ENCODE measurements at regions not wholly inside any gene's neighbourhood (a gene's known extent, or its start where the extent isn't known, plus 50 kb on each side); places are given as distances from the start of the nearest gene placed in this dataset.
A peak's percentile ranks its signal among the peaks of the same experiment; 100 is the strongest.
"Not testable (repeated sequence)": the region's sequence is repeated elsewhere in the genome, so short reads cannot be mapped to it uniquely, and the experiment has no call there.

- H3K36me3 Mint-ChIP-seq (ENCODE audit: low read depth), result peaks cover 10% of the 10 kb centered on the region
- no peak for DNase-seq
- peaks cover 2% of the 10 kb centered on the region for H3K27me3 Mint-ChIP-seq
- no peak overlapping the region for H3K27ac Mint-ChIP-seq
- no peak for ATAC-seq
- H3K4me3 Mint-ChIP-seq, result no peak overlapping the region
- intact Hi-C loops (cut with DNase I, micrococcal nuclease), result no loop called here
- CTCF ChIA-PET, result no interaction called here
- H3K9me3 Mint-ChIP-seq (ENCODE audit: low read depth), result no peaks in the 10 kb centered on the region
- H3K4me1 Mint-ChIP-seq, result peaks cover 3% of the 10 kb centered on the region
- POLR2A ChIA-PET, result no interaction called here
These were observed 100.0 kb upstream of the EDEM3 start for GRCh38 chr1:184854496-184855140.

GRCh38 chr1:184854036-184854435 lies 99.4 kb upstream of the EDEM3 start:
- ATAC-seq, result no peak
- CTCF ChIA-PET, result interaction anchor here (1.1 kb wide), 1 partner anchor 9 kb away, joined by 5 read pairs; no protein-coding TSS in a partner anchor
- H3K27me3 Mint-ChIP-seq, result peaks cover 2% of the 10 kb centered on the region

GRCh38 chr1:184851822-184852746 lies 97.4 kb upstream of the EDEM3 start:
- CTCF ChIA-PET, result no interaction called here
- peaks cover 2% of the 10 kb centered on the region for H3K27me3 Mint-ChIP-seq
- intact Hi-C loops (cut with DNase I, micrococcal nuclease), result no loop called here
- H3K27ac Mint-ChIP-seq, result no peak overlapping the region
- no peak for ATAC-seq
- peaks cover 3% of the 10 kb centered on the region for H3K4me1 Mint-ChIP-seq
- POLR2A ChIA-PET, result no interaction called here
- no peak overlapping the region for H3K4me3 Mint-ChIP-seq
- no peaks in the 10 kb centered on the region for H3K9me3 Mint-ChIP-seq (ENCODE audit: low read depth)
- no peak for DNase-seq
- H3K36me3 Mint-ChIP-seq (ENCODE audit: low read depth), result peaks cover 10% of the 10 kb centered on the region

More at GRCh38 chr1:184854036-184854435, 99.4 kb upstream of the EDEM3 start:
- Mint-ChIP-seq H3K9me3 (ENCODE audit: low read depth) (no peaks in the 10 kb centered on the region), H3K27ac (no peak overlapping the region), H3K4me1 (peaks cover 3% of the 10 kb centered on the region), H3K36me3 (ENCODE audit: low read depth) (peaks cover 10% of the 10 kb centered on the region), H3K4me3 (no peak overlapping the region)
- POLR2A ChIA-PET, result no interaction called here
- intact Hi-C loops (cut with DNase I, micrococcal nuclease), result no loop called here
- no peak for DNase-seq

GRCh38 chr1:184843732-184844495 lies 89.3 kb upstream of the EDEM3 start:
- no peak overlapping the region for H3K4me3 Mint-ChIP-seq
- H3K27ac Mint-ChIP-seq, result no peak overlapping the region
- no peaks in the 10 kb centered on the region for H3K27me3 Mint-ChIP-seq
- DNase-seq (peak; percentile 55), ATAC-seq (peak; percentile 72)
- POLR2A ChIA-PET, result interaction anchor here (0.7 kb wide), 2 partner anchors 65 to 1552 kb away, joined by 3 read pairs; no protein-coding TSS in a partner anchor
- no peaks in the 10 kb centered on the region for H3K9me3 Mint-ChIP-seq (ENCODE audit: low read depth)
- H3K36me3 Mint-ChIP-seq (ENCODE audit: low read depth), result peaks cover 1% of the 10 kb centered on the region
- H3K4me1 Mint-ChIP-seq, result peaks cover 33% of the 10 kb centered on the region
- intact Hi-C loops (cut with DNase I, micrococcal nuclease), result no loop called here
- CTCF ChIA-PET, result interaction anchor here (0.9 kb wide), 1 partner anchor 39 kb away, joined by 3 read pairs; no protein-coding TSS in a partner anchor

GRCh38 chr1:184840596-184840995 lies 85.9 kb upstream of the EDEM3 start:
- peaks cover 3% of the 10 kb centered on the region for H3K36me3 Mint-ChIP-seq (ENCODE audit: low read depth)
- H3K4me3 Mint-ChIP-seq, result no peak overlapping the region
- intact Hi-C loops (cut with DNase I, micrococcal nuclease), result no loop called here
- H3K4me1 Mint-ChIP-seq, result peaks cover 33% of the 10 kb centered on the region
- H3K27me3 Mint-ChIP-seq, result no peaks in the 10 kb centered on the region
- H3K27ac Mint-ChIP-seq, result no peak overlapping the region
- ATAC-seq, result no peak
- ChIA-PET CTCF (interaction anchor here (0.6 kb wide), 1 partner anchor 152 kb away, joined by 3 read pairs; no protein-coding TSS in a partner anchor), POLR2A (interaction anchor here (0.5 kb wide), 1 partner anchor 19 kb away, joined by 6 read pairs; no protein-coding TSS in a partner anchor)
- DNase-seq, result no peak
- H3K9me3 Mint-ChIP-seq (ENCODE audit: low read depth), result no peaks in the 10 kb centered on the region

- peaks cover 24% of the 10 kb centered on the region for H3K4me1 Mint-ChIP-seq
- peaks cover 9% of the 10 kb centered on the region for H3K36me3 Mint-ChIP-seq (ENCODE audit: low read depth)
- intact Hi-C loops (cut with DNase I, micrococcal nuclease), result no loop called here
- H3K27ac Mint-ChIP-seq, result no peak overlapping the region
- H3K4me3 Mint-ChIP-seq, result no peak overlapping the region
- CTCF ChIA-PET, result interaction anchor here (0.6 to 1.2 kb wide), 2 partner anchors 141 to 144 kb away, joined by 3 read pairs; no protein-coding TSS in a partner anchor
- H3K27me3 Mint-ChIP-seq, result no peaks in the 10 kb centered on the region
- peak; percentile 51 for ATAC-seq
- peaks cover 4% of the 10 kb centered on the region for H3K9me3 Mint-ChIP-seq (ENCODE audit: low read depth)
- DNase-seq, result peak; percentile 7
- POLR2A ChIA-PET, result no interaction called here
These were observed 83.9 kb upstream of the EDEM3 start for GRCh38 chr1:184838504-184838951.

- intact Hi-C loops (cut with DNase I, micrococcal nuclease), result loop anchor here in 1 of 2 experiments (2.0 kb wide), 1 partner anchor 46 kb away; no protein-coding TSS in a partner anchor
- H3K9me3 Mint-ChIP-seq (ENCODE audit: low read depth), result peaks cover 4% of the 10 kb centered on the region
- no peak for ATAC-seq
- H3K36me3 Mint-ChIP-seq (ENCODE audit: low read depth), result peaks cover 9% of the 10 kb centered on the region
- H3K27me3 Mint-ChIP-seq, result no peaks in the 10 kb centered on the region
- no peak for DNase-seq
- H3K27ac Mint-ChIP-seq, result no peak overlapping the region
- ChIA-PET POLR2A (no interaction called here), CTCF (interaction anchor here (0.6 to 1.4 kb wide), 2 partner anchors 31 to 40 kb away, joined by 3 to 4 read pairs; no protein-coding TSS in a partner anchor)
- peaks cover 14% of the 10 kb centered on the region for H3K4me1 Mint-ChIP-seq
- no peak overlapping the region for H3K4me3 Mint-ChIP-seq
These were observed 82.6 kb upstream of the EDEM3 start for GRCh38 chr1:184836934-184837895.

GRCh38 chr1:184836141-184836540 lies 81.5 kb upstream of the EDEM3 start:
- H3K27me3 Mint-ChIP-seq, result no peaks in the 10 kb centered on the region
- H3K27ac Mint-ChIP-seq, result no peak overlapping the region
- H3K36me3 Mint-ChIP-seq (ENCODE audit: low read depth), result peaks cover 8% of the 10 kb centered on the region
- ChIA-PET POLR2A (no interaction called here), CTCF (interaction anchor here (0.6 kb wide), 1 partner anchor 41 kb away, joined by 3 read pairs; no protein-coding TSS in a partner anchor)
- ATAC-seq, result no peak
- H3K4me3 Mint-ChIP-seq, result no peak overlapping the region
- no peak for DNase-seq
- peaks cover 4% of the 10 kb centered on the region for H3K9me3 Mint-ChIP-seq (ENCODE audit: low read depth)
- intact Hi-C loops (cut with DNase I, micrococcal nuclease), result loop anchor here in 1 of 2 experiments (2.0 kb wide), 1 partner anchor 47 kb away; no protein-coding TSS in a partner anchor
- peaks cover 9% of the 10 kb centered on the region for H3K4me1 Mint-ChIP-seq

- intact Hi-C loops (cut with DNase I, micrococcal nuclease); DNase-seq; H3K27ac Mint-ChIP-seq; H3K9me3 Mint-ChIP-seq (ENCODE audit: low read depth); CTCF ChIA-PET; H3K27me3 Mint-ChIP-seq; POLR2A ChIA-PET; H3K4me3 Mint-ChIP-seq; H3K4me1 Mint-ChIP-seq; ATAC-seq: not testable (repeated sequence)
- H3K36me3 Mint-ChIP-seq (ENCODE audit: low read depth), result peaks cover 14% of the 10 kb centered on the region
These were observed 79.3 kb upstream of the EDEM3 start for GRCh38 chr1:184833994-184834393.

- H3K9me3 Mint-ChIP-seq (ENCODE audit: low read depth), result peaks cover 4% of the 10 kb centered on the region
- H3K27ac Mint-ChIP-seq, result no peak overlapping the region
- POLR2A ChIA-PET, result no interaction called here
- peaks cover 14% of the 10 kb centered on the region for H3K36me3 Mint-ChIP-seq (ENCODE audit: low read depth)
- CTCF ChIA-PET, result interaction anchor here (0.6 kb wide), 1 partner anchor 9 kb away, joined by 3 read pairs; no protein-coding TSS in a partner anchor
- no peak for DNase-seq
- no peaks in the 10 kb centered on the region for H3K4me1 Mint-ChIP-seq
- ATAC-seq, result no peak
- H3K27me3 Mint-ChIP-seq, result no peaks in the 10 kb centered on the region
- intact Hi-C loops (cut with DNase I, micrococcal nuclease), result no loop called here
- no peak overlapping the region for H3K4me3 Mint-ChIP-seq
These were observed 77.9 kb upstream of the EDEM3 start for GRCh38 chr1:184832517-184832916.
